ENCODE measurements at regions not wholly inside any gene's neighbourhood (a gene's known extent, or its start where the extent isn't known, plus 50 kb on each side); places are given as distances from the start of the nearest gene placed in this dataset.

DNA sequence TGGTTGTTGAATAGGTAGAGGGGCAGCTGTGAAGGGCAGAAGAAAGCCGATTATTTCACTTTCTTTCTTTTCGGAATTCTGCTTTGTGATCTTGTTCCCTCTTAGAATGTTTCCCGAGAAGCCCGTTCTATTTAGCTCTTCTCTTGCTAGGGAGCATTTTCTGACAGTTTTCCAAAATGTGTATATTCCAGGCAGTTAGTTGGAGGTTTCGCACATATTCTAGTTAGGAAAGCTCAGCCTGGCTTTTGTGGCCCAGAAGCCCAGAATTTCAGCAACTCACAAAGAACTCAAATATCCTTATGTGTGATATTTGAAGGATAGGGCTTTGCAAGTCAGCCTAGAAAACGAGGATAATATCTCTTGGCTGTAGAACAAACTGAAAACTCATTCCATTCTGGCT, 461.0 kb upstream of the C9orf72 start:
- TF ChIP-seq, protein P1, sequence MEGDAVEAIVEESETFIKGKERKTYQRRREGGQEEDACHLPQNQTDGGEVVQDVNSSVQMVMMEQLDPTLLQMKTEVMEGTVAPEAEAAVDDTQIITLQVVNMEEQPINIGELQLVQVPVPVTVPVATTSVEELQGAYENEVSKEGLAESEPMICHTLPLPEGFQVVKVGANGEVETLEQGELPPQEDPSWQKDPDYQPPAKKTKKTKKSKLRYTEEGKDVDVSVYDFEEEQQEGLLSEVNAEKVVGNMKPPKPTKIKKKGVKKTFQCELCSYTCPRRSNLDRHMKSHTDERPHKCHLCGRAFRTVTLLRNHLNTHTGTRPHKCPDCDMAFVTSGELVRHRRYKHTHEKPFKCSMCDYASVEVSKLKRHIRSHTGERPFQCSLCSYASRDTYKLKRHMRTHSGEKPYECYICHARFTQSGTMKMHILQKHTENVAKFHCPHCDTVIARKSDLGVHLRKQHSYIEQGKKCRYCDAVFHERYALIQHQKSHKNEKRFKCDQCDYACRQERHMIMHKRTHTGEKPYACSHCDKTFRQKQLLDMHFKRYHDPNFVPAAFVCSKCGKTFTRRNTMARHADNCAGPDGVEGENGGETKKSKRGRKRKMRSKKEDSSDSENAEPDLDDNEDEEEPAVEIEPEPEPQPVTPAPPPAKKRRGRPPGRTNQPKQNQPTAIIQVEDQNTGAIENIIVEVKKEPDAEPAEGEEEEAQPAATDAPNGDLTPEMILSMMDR (conservative IDR thresholded peaks at IDR 0.05): no peak
- TF ChIP-seq ZFX (IDR thresholded peaks at IDR 0.05): no peak

All from C4-2B (cell line).